AG08396 (cell line): ENCODE measurements at regions not wholly inside any gene's neighbourhood (a gene's known extent, or its start where the extent isn't known, plus 50 kb on each side); places are given as distances from the start of the nearest gene placed in this dataset.

Experiments used
- DNase-seq: peaks from one replicate; pipeline ENCODE4 v3.0.0; 2012; ENCODE audit warnings: low spot score, mixed read lengths

- DNase-seq: no peak
These were observed 168.8 kb upstream of the ZNF507 start for GRCh38 chr19:32176591-32176990.

DNA sequence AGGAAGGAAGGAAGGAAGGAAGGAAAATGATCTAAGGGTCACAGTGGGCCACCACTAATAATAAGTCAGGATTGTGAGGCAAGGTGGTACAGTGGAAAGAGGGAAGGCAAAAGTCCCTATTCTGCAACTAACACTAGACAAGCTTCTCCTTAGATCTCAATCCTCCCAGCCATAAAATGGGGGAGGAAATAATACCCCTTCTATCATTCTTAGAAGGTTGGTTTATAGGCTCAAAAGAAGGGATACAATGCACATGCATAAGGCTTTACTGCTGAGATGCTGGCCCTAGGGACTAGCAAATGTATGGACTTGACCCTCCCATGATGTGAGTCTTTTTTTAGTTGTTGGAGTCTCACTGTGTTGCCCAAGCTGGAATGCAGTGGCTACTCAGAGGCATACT, 167.7 kb upstream of the ZNF507 start:
- no peak for DNase-seq

DNA sequence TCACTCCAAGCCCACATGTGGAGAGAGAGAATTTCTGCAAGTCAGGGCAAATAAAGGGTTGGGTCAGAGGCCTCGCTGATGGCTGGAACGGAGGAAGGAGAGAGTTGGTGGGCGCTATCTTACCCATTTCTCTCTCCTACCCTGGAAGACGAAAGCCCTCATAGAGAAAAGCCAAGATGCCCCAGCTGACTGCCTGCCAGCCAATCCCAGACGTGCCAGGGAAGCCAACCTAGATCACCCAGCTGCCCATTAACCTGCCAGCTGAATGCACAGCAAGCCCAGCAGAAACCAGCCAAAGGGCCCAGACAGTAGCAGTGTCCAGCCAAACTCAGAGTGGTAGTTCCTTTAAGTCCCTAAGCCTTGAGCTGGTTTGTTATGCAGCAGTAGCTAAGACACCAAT, 167.0 kb upstream of the ZNF507 start:
- no peak for DNase-seq

DNA sequence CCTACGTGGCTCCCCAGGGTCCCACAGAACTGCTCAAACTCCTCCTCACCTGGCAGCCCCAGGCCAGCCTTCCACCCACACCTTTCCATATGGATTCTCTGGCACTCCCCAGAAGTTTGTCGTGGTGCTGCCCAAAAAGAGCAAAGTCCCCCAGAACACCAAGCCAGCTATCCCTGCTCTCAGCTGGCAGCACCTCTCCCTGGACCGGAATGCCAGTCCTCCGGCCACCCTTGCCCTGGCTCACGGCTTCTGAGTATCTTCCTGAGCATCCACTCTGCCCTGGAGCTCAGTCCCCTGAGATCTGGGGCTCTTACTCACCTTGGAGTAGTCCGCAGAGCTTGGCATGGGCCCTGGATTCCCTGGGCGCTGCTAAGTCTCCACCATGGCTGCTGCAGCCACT, 166.5 kb upstream of the ZNF507 start:
- DNase-seq: no peak

DNA sequence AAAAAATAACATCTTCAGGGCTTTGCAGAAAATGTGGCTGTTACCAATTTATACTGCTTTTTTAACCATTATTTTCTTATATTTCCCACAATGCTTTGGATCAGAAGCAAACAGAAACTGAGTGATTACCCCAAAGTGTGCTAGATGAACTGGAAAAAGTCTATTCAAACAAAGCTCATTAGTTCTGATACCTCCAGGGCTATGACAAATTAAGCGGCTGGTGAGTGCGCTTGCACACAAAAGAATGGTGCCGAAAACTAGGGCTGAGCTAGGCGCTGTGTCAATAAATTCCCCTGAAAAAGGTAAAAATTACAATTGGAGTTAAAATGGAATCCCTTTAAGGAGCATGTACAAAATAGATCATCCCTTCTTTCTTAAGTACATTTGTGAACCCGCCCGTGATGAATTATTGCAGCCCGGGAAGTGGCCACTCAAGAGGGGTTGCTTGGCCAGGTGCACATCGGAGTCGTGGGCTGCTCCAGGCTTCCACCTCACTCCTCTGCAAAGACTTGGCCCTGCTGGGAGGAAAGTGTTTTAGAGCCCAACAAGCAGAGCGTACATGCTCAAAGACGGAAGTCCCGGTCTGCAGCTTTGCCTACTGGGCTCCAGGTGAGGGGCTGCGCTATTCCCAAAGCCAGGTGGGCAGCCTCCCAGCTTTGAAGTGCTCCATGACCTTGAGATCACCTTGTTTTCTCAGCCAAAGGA, 164.0 kb upstream of the ZNF507 start:
- no peak for DNase-seq

- DNase-seq: no peak
These were observed 158.7 kb upstream of the ZNF507 start for GRCh38 chr19:32186542-32187330.

GRCh38 chr19:32188921-32189320, 156.5 kb upstream of the ZNF507 start:
- no peak for DNase-seq

DNA sequence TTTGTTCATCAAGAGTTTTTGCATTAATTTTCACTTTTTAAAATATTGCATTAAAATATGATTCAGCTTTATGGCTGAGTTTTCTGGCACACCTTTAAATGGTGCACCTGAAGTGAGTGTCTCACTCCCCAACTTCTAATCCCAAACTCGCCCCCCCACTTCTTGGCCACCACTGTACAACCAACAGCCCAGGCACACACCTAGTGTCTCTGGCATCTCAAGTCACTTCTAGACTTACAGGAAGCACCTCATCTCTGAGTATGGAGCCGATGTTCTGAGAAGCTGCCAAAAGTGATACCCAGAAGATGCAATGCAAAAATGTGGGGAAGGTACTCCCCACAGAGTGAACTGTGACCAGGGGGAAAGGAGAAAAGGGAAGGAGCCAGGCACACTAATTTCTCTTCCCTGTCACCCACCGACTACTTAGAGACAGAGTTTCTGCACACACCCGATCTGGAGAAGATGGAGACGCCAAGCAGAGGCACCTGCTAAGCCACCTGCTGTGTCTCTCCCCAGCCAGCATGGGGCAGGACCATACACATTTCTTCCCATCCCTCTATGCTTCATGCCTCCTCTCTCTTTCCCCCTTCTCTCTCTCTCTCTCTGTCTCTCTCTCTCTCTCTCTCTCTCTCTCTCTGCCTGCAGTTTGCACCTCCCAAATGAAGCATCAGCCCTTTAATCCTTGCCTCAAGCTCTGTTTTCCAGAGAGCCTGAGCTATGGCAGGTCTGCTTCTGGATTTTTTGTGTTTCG, 155.3 kb upstream of the ZNF507 start:
- no peak for DNase-seq

- DNase-seq: no peak
These were observed 153.5 kb upstream of the ZNF507 start for GRCh38 chr19:32191921-32192320.

- no peak for DNase-seq
These were observed 149.5 kb upstream of the ZNF507 start for GRCh38 chr19:32195706-32196610.

- no peak for DNase-seq
These were observed 148.6 kb upstream of the ZNF507 start for GRCh38 chr19:32196690-32197420.

GRCh38 chr19:32197896-32198882, 147.2 kb upstream of the ZNF507 start:
- DNase-seq: no peak

DNA sequence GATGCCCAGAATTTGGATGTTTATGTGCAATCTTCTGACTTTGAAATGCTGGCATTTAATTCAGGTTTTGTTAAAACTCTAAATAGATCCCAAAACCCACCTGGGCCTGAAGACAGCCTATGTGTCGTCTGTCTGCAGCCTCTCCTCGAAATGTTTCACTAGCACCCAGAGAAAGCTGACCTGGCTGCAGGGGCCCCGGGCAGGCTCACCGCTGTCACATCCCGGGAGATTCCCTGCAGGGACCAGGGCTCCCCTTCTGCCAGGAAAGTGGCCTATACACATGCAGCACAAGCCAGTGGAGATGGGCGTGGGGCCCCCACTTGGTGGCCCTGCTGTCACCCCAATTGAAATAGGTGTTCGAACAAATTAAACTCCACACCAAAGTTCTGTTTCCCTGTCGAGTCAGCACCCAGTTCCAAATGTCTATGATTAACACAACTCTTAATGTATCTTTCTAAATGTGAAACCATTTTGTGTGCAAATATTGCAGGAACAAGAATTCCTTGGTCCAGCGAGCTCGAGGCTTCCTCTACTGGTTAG, 145.8 kb upstream of the ZNF507 start:
- no peak for DNase-seq

- no peak for DNase-seq
These were observed 144.9 kb upstream of the ZNF507 start for GRCh38 chr19:32200312-32201038.

DNA sequence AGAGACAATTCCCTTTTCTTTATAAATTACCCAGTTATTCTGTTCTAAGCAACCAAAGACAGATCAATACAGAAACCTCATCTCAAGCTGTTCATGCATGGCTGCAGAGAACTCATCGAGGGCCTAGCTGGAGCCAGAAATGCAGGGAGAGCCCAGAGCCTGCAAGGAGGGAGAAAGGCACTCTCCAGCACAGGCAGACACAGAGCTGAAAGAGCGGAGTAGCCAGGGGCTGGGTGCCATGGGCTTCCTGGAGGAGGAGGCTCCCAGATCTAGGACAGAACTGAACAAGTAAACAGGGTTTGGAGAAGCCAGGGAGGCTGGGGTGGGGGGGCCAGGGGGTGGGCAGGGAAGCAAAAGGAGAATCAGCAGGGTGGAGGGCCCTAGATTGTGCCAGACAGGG, 144.2 kb upstream of the ZNF507 start:
- no peak for DNase-seq

DNA sequence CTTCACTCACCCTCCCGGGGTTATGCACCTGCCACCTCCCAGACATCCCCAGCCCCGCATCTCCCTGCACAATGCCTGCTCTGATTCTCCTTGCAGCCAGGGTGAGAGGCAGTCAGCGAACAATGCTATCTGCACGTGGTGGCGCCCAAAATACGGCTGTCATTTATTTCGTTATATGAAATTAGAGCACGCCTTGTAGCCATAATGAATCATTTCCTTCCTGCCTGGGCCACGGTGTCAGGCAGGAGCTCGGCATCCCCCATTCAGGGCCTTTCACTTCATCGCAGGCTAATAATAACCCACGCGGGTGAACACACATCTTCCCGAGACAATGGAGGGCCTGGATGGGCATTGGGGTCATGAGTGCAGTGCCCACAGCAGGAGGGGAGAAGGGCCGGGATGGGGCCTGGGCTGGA, 143.8 kb upstream of the ZNF507 start:
- DNase-seq: no peak

GRCh38 chr19:32202244-32202643, 143.2 kb upstream of the ZNF507 start:
- no peak for DNase-seq

- no peak for DNase-seq
These were observed 142.2 kb upstream of the ZNF507 start for GRCh38 chr19:32203161-32203560.

GRCh38 chr19:32206065-32206464, 139.3 kb upstream of the ZNF507 start:
- DNase-seq: no peak
